ENCODE measurements at regions not wholly inside any gene's neighbourhood (a gene's known extent, or its start where the extent isn't known, plus 50 kb on each side); places are given as distances from the start of the nearest gene placed in this dataset.
A peak's percentile ranks its signal among the peaks of the same experiment; 100 is the strongest.

DNA sequence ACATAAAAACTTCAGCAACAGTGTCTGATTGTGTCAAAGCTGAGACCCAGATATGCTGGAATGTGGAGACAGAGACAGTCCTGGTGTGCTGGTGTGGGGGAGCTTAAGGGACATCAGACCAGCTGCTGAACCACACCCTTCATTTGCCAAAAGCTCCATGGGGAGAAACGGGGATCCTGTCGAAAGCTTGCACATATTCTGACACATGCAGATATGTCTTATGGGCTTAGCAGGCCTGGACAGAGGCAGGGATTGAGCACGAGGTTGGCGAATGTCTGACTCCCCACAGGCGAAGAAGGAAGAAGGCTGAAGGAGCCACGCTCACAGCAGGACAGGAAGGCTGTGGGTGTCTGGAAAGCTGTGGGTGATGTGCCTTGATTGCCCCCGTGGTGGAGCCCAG, 72.1 kb upstream of the ACSL1 start:
- 60 to 68% methylated on average over 7 of the region's 7 CpGs for WGBS, 2 donors
- TF ChIP-seq POLR2A (IDR thresholded peaks at IDR 0.05): no peak
- TF ChIP-seq, protein P1, sequence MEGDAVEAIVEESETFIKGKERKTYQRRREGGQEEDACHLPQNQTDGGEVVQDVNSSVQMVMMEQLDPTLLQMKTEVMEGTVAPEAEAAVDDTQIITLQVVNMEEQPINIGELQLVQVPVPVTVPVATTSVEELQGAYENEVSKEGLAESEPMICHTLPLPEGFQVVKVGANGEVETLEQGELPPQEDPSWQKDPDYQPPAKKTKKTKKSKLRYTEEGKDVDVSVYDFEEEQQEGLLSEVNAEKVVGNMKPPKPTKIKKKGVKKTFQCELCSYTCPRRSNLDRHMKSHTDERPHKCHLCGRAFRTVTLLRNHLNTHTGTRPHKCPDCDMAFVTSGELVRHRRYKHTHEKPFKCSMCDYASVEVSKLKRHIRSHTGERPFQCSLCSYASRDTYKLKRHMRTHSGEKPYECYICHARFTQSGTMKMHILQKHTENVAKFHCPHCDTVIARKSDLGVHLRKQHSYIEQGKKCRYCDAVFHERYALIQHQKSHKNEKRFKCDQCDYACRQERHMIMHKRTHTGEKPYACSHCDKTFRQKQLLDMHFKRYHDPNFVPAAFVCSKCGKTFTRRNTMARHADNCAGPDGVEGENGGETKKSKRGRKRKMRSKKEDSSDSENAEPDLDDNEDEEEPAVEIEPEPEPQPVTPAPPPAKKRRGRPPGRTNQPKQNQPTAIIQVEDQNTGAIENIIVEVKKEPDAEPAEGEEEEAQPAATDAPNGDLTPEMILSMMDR (IDR thresholded peaks at IDR 0.05): no peak

DNA sequence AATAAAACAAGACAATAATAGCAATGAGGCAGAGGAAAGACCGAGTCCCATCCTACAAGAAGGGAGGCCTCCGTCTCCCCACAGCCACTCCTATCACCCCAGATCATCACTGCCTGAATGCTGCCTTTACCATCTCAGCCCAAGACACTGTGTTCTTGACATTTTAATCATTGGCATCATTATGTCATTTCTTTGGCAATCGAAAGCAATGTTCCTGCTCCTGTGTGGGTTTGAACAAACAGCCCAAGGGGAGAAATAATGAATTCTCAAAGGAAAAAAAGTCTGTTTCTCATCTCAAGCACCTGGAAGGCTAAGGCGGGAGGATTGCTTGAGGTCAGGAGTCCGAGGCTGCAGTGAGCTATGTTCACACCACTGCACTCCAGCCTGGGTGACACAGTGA, 73.0 kb upstream of the ACSL1 start:
- H3K27ac ChIP-seq: peak overlapping the region in 1 of 4 donors; percentile 25
- no peaks in the 10 kb centered on the region for H3K9me3 ChIP-seq
- H3K27me3 ChIP-seq: no peaks in the 10 kb centered on the region
- H3K36me3 ChIP-seq (replicated peaks in 1 of 2; ENCODE audit: insufficient read depth in 1 of 2, low read depth in 2 of 2): no peaks in the 10 kb centered on the region
- no peak for TF ChIP-seq POLR2A (IDR thresholded peaks at IDR 0.05)
- TF ChIP-seq, protein P1 (IDR thresholded peaks at IDR 0.05): no peak
- no peak overlapping the region for H3K4me3 ChIP-seq
- intact Hi-C loops (cut with DNase I): no loop called here
- DNase-seq (no peak), ATAC-seq (no peak)
- peaks cover 12% of the 10 kb centered on the region for H3K4me1 ChIP-seq
- 79 to 85% methylated on average over 5 of the region's 5 CpGs for WGBS, 2 donors

More for the DNA sequence above, 72.1 kb upstream of the ACSL1 start:
- Histone ChIP-seq H3K36me3 (replicated peaks in 1 of 2; ENCODE audit: insufficient read depth in 1 of 2, low read depth in 2 of 2) (no peaks in the 10 kb centered on the region), H3K9me3 (no peaks in the 10 kb centered on the region), H3K27me3 (no peaks in the 10 kb centered on the region), H3K27ac (no peak overlapping the region), H3K4me1 (peaks cover 12% of the 10 kb centered on the region), H3K4me3 (no peak overlapping the region)
- no peak for ATAC-seq
- peak in 1 of 4 donors; percentile 10 for DNase-seq
- intact Hi-C loops (cut with DNase I): no loop called here

DNA sequence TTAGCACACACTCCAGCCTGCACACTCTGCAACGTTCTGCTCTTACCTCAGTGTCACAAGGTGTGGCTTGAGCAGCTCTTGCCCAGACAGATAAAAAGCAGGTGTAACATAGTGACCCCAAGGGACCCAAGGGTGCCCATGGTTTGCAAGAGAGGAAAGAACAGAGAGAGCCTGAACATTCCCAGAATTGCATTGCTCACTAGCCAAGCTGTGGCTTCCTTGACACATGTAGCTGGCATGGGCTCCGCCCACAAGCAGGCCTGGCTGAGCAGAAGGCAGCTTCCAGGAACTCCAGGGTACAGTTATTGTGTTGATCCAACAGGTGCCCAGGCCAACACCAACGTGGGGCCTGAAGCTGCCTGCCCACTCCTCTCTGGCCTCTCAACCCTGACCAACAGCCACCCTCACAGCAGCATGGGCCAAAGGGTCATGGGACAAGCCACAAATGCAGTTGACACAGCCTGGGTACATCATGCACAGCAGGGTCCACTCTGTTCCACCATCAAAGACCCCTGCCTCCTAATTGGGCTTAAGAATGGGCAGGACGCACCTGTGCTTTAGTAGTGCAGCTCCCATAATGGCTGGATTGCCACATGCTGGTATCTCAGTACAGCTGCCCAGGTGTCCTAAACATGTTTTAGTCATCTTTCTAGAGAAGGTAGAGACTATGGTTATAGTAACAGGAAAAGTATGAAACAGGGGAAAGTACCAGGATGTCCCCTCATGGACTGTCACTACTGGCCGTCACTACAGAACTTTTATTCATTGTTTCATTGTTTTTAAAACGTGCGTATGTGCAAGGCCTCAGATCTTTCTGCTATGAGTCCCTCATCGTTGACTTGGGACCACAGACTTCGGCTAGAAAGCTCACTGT, 73.7 kb upstream of the ACSL1 start:
- Histone ChIP-seq H3K27me3 (no peaks in the 10 kb centered on the region), H3K4me1 (peaks cover 12% of the 10 kb centered on the region), H3K36me3 (replicated peaks in 1 of 2; ENCODE audit: insufficient read depth in 1 of 2, low read depth in 2 of 2) (no peaks in the 10 kb centered on the region), H3K4me3 (no peak overlapping the region), H3K9me3 (no peaks in the 10 kb centered on the region), H3K27ac (peak overlapping the region in 1 of 4 donors; percentile 25)
- TF ChIP-seq POLR2A (IDR thresholded peaks at IDR 0.05): no peak
- TF ChIP-seq, protein P1 (IDR thresholded peaks at IDR 0.05): no peak
- DNase-seq (peak; percentile 49 to 61 (median 57)), ATAC-seq (peak; percentile 89)
- intact Hi-C loops (cut with DNase I): no loop called here
- WGBS, 2 donors: 82 to 84% methylated on average over 7 to 9 of the region's 9 CpGs

DNA sequence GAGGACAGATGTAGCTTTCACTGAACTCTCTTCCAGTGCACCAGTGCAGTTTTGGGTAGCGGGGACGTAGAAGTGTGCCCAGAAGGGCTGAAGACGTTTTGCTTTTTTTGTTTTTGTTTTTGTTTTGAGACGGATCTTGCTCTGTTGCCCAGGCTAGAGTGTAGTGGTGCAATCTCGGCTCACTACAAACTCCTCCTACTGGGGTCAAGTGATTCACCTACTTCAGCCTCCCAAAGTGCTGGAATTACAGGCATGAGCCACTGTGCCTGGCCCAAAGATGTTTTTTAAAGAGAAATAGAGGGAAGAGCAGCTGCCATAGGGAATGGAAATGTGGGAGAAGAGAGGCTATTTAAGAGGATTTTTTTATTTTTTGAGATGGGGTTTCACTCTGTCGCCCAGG, 74.4 kb upstream of the ACSL1 start:
- WGBS, 2 donors: 77 to 88% methylated on average over 6 of the region's 6 CpGs
- H3K27me3 ChIP-seq: no peaks in the 10 kb centered on the region
- intact Hi-C loops (cut with DNase I): no loop called here
- H3K36me3 ChIP-seq (replicated peaks in 1 of 2; ENCODE audit: insufficient read depth in 1 of 2, low read depth in 2 of 2): no peaks in the 10 kb centered on the region
- TF ChIP-seq, protein P1 (IDR thresholded peaks at IDR 0.05): no peak
- no peak for TF ChIP-seq POLR2A (IDR thresholded peaks at IDR 0.05)
- H3K4me3 ChIP-seq: no peak overlapping the region
- ATAC-seq (no peak), DNase-seq (no peak)
- H3K27ac ChIP-seq: no peak overlapping the region
- peaks cover 12% of the 10 kb centered on the region for H3K4me1 ChIP-seq
- H3K9me3 ChIP-seq: no peaks in the 10 kb centered on the region

DNA sequence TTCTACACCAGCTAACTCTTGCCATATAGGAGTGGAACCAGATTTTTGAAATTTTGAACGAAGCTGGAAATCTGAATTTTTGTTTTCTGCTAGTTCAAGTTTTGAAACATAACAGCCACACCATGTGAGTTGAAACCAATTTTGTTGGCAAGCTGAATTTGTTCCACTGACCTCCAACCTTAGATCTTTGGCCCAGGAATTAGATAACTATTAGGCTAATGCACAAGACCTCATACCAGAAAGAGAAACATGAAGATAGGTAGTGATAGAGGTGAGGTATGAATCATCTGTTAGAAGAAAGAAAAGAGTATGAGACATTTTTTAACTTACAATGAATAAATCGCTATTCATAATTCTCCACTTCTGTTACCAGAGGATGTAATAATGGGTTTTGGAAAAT, 76.8 kb upstream of the ACSL1 start:
- Histone ChIP-seq H3K27me3 (no peaks in the 10 kb centered on the region), H3K27ac (no peak overlapping the region), H3K36me3 (replicated peaks in 1 of 2; ENCODE audit: insufficient read depth in 1 of 2, low read depth in 2 of 2) (no peaks in the 10 kb centered on the region), H3K4me1 (peaks cover 12% of the 10 kb centered on the region), H3K4me3 (no peak overlapping the region), H3K9me3 (no peaks in the 10 kb centered on the region)
- ATAC-seq (no peak), DNase-seq (no peak)
- 80% methylated on average over 2 of the region's 2 CpGs for WGBS, 2 donors
- intact Hi-C loops (cut with DNase I): no loop called here
- TF ChIP-seq, protein P1 (IDR thresholded peaks at IDR 0.05): no peak
- TF ChIP-seq POLR2A (IDR thresholded peaks at IDR 0.05): no peak

Data from body of pancreas (tissue), 4 donors.